GM23338 (cell line): ENCODE measurements at regions not wholly inside any gene's neighbourhood (a gene's known extent, or its start where the extent isn't known, plus 50 kb on each side); places are given as distances from the start of the nearest gene placed in this dataset.

Source experiments
- ATAC-seq: fragments of 200-7000 bp; cut with Tn5 transposase; 3 replicates; pipeline ENCODE4 v1.9.1; 2020
- DNase-seq: peaks from one replicate; pipeline ENCODE4 v3.0.0-alpha.2; 2015; ENCODE audit warnings: low spot score
- H2AFZ ChIP-seq: fragments of 200-600 bp; sonication (generic); 2 replicates; pipeline ENCODE4 v1.8.0; 2016; ENCODE audit warnings: antibody characterized with exemption, mild to moderate bottlenecking, moderate library complexity
- H3F3A ChIP-seq: fragments of 200-600 bp; sonication (generic); replicated peaks from 2 replicates; pipeline ENCODE4 v1.8.0; 2017; ENCODE audit warnings: antibody characterized with exemption, mixed run types, low read depth
- H3K27ac ChIP-seq: fragments of 200-600 bp; sonication (generic); 2 replicates; pipeline ENCODE4 v1.6.1; 2016; ENCODE audit warnings: low read depth
- H3K27me3 ChIP-seq: fragments of 200-600 bp; sonication (generic); 2 replicates; pipeline ENCODE4 v1.8.0; 2016; ENCODE audit warnings: mild to moderate bottlenecking, mixed run types, moderate library complexity; ENCODE audit not compliant: insufficient read depth
- H3K36me3 ChIP-seq: fragments of 200-600 bp; sonication (generic); 2 replicates; pipeline ENCODE4 v1.8.0; 2016; ENCODE audit warnings: mild to moderate bottlenecking; ENCODE audit not compliant: insufficient read depth
- H3K4me1 ChIP-seq: fragments of 200-600 bp; sonication (generic); 2 replicates; pipeline ENCODE4 v1.8.0; 2016; ENCODE audit warnings: mild to moderate bottlenecking, moderate library complexity; ENCODE audit not compliant: insufficient read depth
- H3K4me2 ChIP-seq: fragments of 200-600 bp; sonication (generic); 2 replicates; pipeline ENCODE4 v1.7.1; 2017; ENCODE audit warnings: mixed run types
- H3K4me3 ChIP-seq: fragments of 200-600 bp; sonication (generic); 2 replicates; pipeline ENCODE4 v1.6.1; 2016; ENCODE audit warnings: mixed run types
- H3K79me2 ChIP-seq: fragments of 200-600 bp; sonication (generic); replicated peaks from 2 replicates; pipeline ENCODE4 v1.8.0; 2017; ENCODE audit warnings: mild to moderate bottlenecking; ENCODE audit not compliant: insufficient read depth
- H3K9me2 ChIP-seq: fragments of 200-600 bp; sonication (generic); 2 replicates; pipeline ENCODE4 v1.8.0; 2017; ENCODE audit not compliant: insufficient read depth
- H4K20me1 ChIP-seq: fragments of 200-600 bp; sonication (generic); replicated peaks from 2 replicates; pipeline ENCODE4 v1.8.0; 2017; ENCODE audit warnings: mild to moderate bottlenecking; ENCODE audit not compliant: insufficient read depth
- H3K27ac Mint-ChIP-seq: 2 replicates; pipeline ENCODE4 v1.8.0; 2020; ENCODE audit warnings: inconsistent platforms, mild to moderate bottlenecking, moderate library complexity, mixed read lengths
- H3K27me3 Mint-ChIP-seq: 3 replicates; pipeline ENCODE4 v1.8.0; 2022; ENCODE audit warnings: low read depth, mild to moderate bottlenecking, moderate library complexity, mixed read lengths, inconsistent platforms; ENCODE audit not compliant: insufficient read depth, poor library complexity
- H3K36me3 Mint-ChIP-seq: 3 replicates; pipeline ENCODE4 v1.8.0; 2021; ENCODE audit warnings: low read depth, mild to moderate bottlenecking, inconsistent platforms, moderate library complexity, mixed read lengths
- H3K4me1 Mint-ChIP-seq: 3 replicates; pipeline ENCODE4 v1.8.0; 2020; ENCODE audit warnings: mild to moderate bottlenecking, inconsistent platforms, mixed read lengths
- H3K4me3 Mint-ChIP-seq: 3 replicates; pipeline ENCODE4 v1.8.0; 2021; ENCODE audit warnings: moderate library complexity, mild to moderate bottlenecking, inconsistent platforms, mixed read lengths
- H3K9me3 Mint-ChIP-seq: 3 replicates; pipeline ENCODE4 v1.8.0; 2020; ENCODE audit warnings: moderate library complexity, mild to moderate bottlenecking, inconsistent platforms, mixed read lengths
- CREB1 ChIP-seq: fragments of 250-450 bp; sonication (Bioruptor Pico); IDR thresholded peaks from 2 replicates; pipeline ENCODE4 v1.5.0; 2020; ENCODE audit warnings: low read depth, mild to moderate bottlenecking, moderate library complexity
- CTCF ChIP-seq, 2 experiments: fragments of 200-600 bp in 1 of 2; sonication (generic) in 1 of 2; conservative IDR thresholded peaks; 2 replicates each; pipeline versions ENCODE4 v1.5.1 to v1.6.1; 2016 to 2017; ENCODE audit warnings: antibody characterized with exemption in 2 of 2, low read depth in 2 of 2, mild to moderate bottlenecking in 2 of 2, moderate library complexity in 1 of 2
- ETS1 ChIP-seq: IDR thresholded peaks from 2 replicates; pipeline ENCODE4 v1.6.1; 2016; ENCODE audit warnings: antibody characterized with exemption
- EZH2 ChIP-seq: fragments of 200-600 bp; sonication (generic); IDR thresholded peaks from one replicate; pipeline ENCODE4 v1.8.0; 2017; ENCODE audit warnings: antibody characterized with exemption, mild to moderate bottlenecking, low read depth; ENCODE audit not compliant: unreplicated experiment
- EZH2phosphoT487 ChIP-seq: fragments of 200-600 bp; sonication (generic); IDR thresholded peaks from one replicate; pipeline ENCODE4 v1.8.1; 2018; ENCODE audit warnings: antibody characterized with exemption; ENCODE audit not compliant: unreplicated experiment
- JUNB ChIP-seq: IDR thresholded peaks from one replicate; pipeline ENCODE4 v1.6.1; 2016; ENCODE audit warnings: antibody characterized with exemption; ENCODE audit not compliant: unreplicated experiment
- NANOG ChIP-seq: IDR thresholded peaks from 2 replicates; pipeline ENCODE4 v1.6.1; 2016; ENCODE audit warnings: antibody characterized with exemption, borderline replicate concordance
- POLR2AphosphoS5 ChIP-seq: IDR thresholded peaks from 2 replicates; pipeline ENCODE4 v1.6.1; 2016; ENCODE audit warnings: antibody characterized with exemption, low read depth
- REST ChIP-seq: IDR thresholded peaks from one replicate; pipeline ENCODE4 v1.6.1; 2018; ENCODE audit warnings: antibody characterized with exemption; ENCODE audit not compliant: unreplicated experiment
- STAT1 ChIP-seq: IDR thresholded peaks from one replicate; pipeline ENCODE4 v1.6.1; 2016; ENCODE audit warnings: antibody characterized with exemption; ENCODE audit not compliant: unreplicated experiment
- ZNF114 ChIP-seq: fragments of 250-450 bp; sonication (Bioruptor Pico); IDR thresholded peaks from 2 replicates; pipeline ENCODE4 v1.5.0; 2020; ENCODE audit warnings: mild to moderate bottlenecking, moderate library complexity
- ZNF331 ChIP-seq: fragments of 250-450 bp; sonication (Bioruptor Pico); IDR thresholded peaks from 2 replicates; pipeline ENCODE4 v1.5.0; 2020; ENCODE audit warnings: low read depth, mild to moderate bottlenecking, moderate library complexity
- ZNF462 ChIP-seq: fragments of 250-450 bp; sonication (Bioruptor Pico); IDR thresholded peaks from 2 replicates; pipeline ENCODE4 v1.5.0; 2020; ENCODE audit warnings: mild to moderate bottlenecking, moderate library complexity

- no peaks in the 10 kb centered on the region for H3K27me3 Mint-ChIP-seq
- Histone ChIP-seq H3K36me3 (no peaks in the 10 kb centered on the region), H3K4me2 (no peak overlapping the region), H3K9me2 (no peaks in the 10 kb centered on the region), H3K4me1 (no peaks in the 10 kb centered on the region), H3K27me3 (no peaks in the 10 kb centered on the region), H3K4me3 (no peak overlapping the region), H3K27ac (no peak overlapping the region), H4K20me1 (no peaks in the 10 kb centered on the region), H2AFZ (no peak overlapping the region), H3F3A (no peaks in the 10 kb centered on the region), H3K79me2 (no peaks in the 10 kb centered on the region)
- no peak for TF ChIP-seq CREB1
- no peak for TF ChIP-seq NANOG
- no peak for TF ChIP-seq ZNF114
- TF ChIP-seq CTCF (conservative IDR thresholded peaks at IDR 0.05; ENCODE audit: low read depth in 2 of 2): no peak
- no peak for TF ChIP-seq EZH2
- TF ChIP-seq REST: no peak
- no peak for TF ChIP-seq JUNB
- no peak for TF ChIP-seq ZNF462 (CRISPR knock-in tag)
- TF ChIP-seq STAT1: no peak
- TF ChIP-seq EZH2phosphoT487: no peak
- no peak for TF ChIP-seq POLR2AphosphoS5
- no peak for TF ChIP-seq ZNF331 (CRISPR knock-in tag)
- no peak for TF ChIP-seq ETS1
- no peak for ATAC-seq
- no peak overlapping the region for H3K27ac Mint-ChIP-seq
- peaks cover 3% of the 10 kb centered on the region; the same call in 1 of the 3 replicates for H3K9me3 Mint-ChIP-seq
- H3K36me3 Mint-ChIP-seq: peaks cover 5% of the 10 kb centered on the region; the same call in 2 of the 3 replicates
- no peak for DNase-seq
- no peak overlapping the region for H3K4me3 Mint-ChIP-seq
- H3K4me1 Mint-ChIP-seq: 0 out of 3 replicates have a peak, but pooled peaks cover 5% of the 10 kb centered on the region
Measured at GRCh38 chr10:55141892-55142291, 340.9 kb upstream of the PCDH15 start.
